Myocyte (in vitro differentiated cells): ENCODE measurements at regions not wholly inside any gene's neighbourhood (a gene's known extent, or its start where the extent isn't known, plus 50 kb on each side); places are given as distances from the start of the nearest gene placed in this dataset.
"Not testable (repeated sequence)": the region's sequence is repeated elsewhere in the genome, so short reads cannot be mapped to it uniquely, and the experiment has no call there.

Source experiments
- DNase-seq: peaks from one replicate; pipeline ENCODE4 v3.0.0-alpha.2; 2012; ENCODE audit warnings: low read depth

- DNase-seq = no peak
Measured at GRCh38 chr6:22134308-22134707, 162.5 kb downstream of the PRL start.

GRCh38 chr6:22135395-22135794 lies 161.4 kb downstream of the PRL start:
- no peak for DNase-seq

DNA sequence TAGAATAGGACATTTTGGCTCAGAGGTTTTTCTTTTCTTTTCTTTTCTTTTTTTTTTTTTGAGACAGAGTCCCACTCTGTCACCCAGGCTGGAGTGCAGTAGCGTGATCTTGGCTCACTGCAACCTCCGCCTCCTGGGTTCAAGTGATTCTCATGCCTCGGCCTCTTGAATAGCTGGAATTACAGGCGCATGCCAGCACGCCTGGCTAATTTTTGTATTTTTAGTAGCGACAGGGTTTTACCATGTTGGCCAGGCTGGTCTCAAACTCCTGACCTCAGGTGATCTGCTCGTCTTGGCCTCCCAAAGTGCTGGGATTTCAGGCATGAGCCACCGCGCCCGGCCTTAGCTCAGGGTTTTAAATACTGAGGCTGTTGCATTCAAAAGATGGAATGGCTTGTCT lies 156.1 kb downstream of the PRL start:
- DNase-seq = not testable (repeated sequence)

DNA sequence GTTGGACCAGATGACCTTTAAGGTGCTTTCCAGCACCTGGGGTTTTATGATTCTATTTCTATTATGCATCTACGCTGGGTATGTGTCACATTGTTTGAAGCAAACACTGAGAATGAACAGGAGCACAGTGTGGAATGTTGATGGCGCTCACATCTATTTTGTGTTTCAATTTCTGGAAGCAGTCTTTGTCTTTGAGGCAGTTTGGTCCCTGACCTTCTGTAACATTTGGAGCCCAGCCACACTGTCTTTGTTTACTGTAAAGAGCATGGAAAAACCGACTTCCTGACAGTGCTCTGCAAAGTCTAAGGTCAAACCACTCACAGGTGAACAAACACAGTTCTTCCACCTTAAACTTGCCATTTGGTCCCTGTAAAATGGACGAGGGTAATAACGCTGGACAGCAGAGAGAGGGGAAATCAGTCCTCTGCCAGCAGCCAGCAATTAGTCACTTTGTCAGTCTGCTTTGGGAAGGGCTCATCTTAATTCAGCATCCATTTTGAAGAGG lies 155.5 kb downstream of the PRL start:
- peak; percentile 7 for DNase-seq

DNA sequence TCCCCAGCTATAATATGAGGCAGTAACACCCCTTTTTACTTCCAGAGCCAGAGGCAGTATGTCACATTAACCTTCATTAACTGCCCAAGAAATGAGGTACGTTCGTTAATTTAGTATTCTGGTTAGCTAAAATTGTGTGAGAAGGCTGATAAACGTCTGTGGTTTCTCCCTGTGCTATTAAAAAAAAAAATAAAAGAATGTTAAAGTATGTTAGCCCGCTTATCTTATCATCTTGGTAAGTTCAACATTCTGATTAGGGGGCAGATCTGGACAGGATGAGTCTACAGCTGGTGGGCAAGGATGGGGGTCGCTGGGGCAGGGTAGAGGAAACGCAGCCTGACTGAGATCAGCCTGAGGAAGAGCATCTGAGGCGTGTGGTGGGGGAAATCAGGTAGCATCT lies 154.0 kb downstream of the PRL start:
- no peak for DNase-seq

DNA sequence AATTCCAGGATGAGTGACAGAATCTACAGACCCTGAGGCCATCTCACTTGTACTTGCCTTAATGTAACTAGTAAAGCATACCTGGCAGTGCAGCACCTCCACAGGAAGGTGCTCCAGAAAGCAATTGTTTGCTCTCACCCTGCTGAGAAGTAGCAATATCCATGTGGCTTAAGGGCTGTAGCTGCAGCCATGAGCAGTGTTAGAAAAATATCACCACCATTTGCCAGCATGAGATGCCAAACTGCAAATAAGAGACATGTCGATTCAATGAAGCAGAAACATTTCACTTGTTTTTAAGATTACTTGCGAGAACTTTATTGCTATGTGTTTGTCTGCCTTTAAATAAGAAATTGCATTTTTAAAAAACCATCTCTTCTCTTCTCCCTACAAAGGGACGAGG lies 151.5 kb downstream of the PRL start:
- no peak for DNase-seq

DNA sequence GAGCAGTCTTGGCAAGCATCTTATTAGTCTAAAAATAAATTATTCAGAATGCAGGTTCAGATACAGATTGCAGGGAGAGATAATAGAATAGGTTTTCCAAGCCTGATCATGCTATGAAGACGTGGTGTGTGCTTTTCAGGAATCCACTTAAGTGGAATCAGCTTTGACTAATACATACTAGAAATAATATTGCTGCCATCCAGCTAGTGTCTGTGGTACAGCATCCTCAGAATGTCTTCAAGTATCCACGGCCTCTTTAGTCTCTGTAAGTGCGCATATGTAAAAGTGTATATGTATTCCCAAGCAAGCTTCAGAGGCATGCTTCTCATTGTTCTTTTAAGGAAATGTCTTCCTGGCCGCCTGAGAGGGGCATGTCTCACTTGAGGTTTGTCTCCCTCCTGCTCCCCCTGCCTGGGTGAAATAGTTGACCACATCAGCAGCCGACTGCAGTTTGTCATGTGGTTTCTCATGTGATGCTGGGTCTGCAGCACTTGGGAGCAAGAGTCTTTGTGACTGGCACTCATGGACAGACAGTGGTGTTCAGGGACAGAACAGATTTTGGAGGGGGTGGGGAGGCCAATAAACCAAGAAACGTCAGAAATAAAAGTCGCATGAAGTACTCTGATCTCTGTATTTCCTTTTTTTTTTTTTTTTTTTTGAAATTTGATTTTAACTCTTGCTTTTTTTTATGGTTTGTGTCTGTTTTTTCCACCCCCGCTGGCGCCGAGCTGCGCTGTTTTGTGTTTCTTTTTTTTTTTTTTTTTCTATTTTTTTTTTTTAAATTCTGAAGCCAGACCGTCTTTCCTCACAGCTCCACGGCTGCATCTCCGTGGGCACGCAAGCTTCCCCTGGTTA lies 150.8 kb downstream of the PRL start:
- peak; percentile 93 for DNase-seq

DNA sequence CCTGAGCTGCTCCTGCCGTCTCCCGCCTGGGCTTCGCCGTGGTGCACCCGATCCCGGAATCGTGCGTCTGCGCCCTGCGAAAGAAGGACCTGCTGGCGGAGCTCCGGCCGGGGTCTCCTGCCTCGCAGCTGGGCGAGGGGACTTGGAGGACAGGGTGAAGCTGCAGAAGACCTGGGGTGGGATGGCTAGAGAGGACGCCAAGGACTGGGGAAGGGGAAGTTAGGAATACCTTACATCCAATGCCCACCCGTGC lies 150.2 kb downstream of the PRL start:
- DNase-seq = peak; percentile 39

DNA sequence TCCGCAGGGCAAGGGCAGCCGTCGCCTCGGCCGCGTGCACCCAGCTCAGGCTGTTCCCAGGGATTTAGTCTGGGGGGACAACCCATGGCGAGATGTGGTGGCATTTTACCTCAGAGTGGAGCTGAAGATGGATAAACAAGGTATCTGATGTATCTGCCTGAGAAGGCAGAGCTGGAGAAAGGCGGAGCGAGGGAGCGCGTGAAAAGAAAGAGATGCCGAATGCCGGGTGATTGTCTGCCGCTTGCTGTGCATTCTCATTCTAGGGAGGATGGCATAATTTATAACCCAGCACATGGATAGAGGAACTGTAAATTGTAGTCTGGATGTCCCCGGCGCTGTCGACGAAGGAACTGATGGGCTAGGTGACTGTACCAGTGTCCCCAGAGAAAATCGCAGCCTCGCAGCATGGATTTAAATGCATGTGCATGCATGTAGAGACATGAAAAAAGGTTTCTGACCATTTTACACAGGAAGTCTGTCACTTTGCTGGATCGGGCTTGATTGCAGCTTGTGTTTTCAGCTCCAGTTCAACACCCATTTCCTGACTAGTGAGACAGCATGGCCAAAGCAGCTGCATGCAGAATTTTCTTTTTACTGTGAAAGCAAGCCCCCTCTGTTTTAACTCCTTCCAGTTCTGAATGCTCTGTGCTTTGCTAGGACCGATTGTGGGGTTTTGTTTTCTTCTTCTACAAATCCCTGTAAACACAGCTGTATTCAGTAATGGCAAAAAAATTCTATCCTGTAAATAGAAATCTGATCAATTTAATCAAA lies 149.7 kb downstream of the PRL start:
- DNase-seq = peak; percentile 53

GRCh38 chr6:22147921-22148776 lies 148.7 kb downstream of the PRL start:
- DNase-seq = peak; percentile 97

GRCh38 chr6:22149096-22149495 lies 147.7 kb downstream of the PRL start:
- peak; percentile 70 for DNase-seq

DNA sequence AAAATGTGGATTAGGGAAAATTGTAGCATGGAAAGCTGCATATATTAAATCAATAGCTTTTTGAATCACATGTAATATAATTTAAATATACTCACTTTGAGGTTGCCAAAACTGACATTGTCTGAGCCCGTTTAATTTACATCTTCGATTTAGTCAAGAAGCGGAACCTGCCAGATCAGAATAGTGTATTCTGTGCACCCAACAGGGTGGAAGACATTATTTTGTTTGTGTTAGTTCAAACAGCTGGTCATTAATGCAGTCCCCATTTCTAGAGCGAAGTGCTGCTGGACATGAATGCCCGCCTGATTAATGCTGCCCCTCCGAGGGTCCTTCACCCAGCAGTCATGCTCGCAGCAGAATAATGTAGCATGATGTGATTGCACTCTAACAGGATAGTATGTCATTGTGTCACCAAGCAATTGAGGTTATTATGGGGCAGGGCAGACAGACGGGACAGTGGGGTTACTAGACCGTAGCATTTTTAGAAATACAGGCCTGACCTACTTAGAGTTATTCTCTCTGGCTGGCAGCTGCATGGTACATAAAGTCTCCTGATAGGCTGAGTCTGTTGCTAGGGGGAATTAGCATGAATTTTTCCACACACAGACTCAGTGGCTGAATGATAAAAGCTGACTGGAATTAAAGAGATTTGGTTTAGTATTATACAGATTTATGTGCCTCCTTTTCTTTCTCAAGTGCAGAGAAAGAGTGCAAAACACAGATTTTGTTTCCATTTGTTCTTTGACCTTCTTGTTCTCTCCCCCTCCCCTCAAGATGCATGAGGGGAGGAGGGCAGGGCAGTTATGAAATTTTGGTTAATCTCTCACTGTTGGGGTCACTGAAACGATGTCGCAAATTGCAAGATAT lies 147.1 kb downstream of the PRL start:
- peak; percentile 85 for DNase-seq

- DNase-seq = no peak
Measured at GRCh38 chr6:22150368-22151035, 146.3 kb downstream of the PRL start.

- no peak for DNase-seq
Measured at GRCh38 chr6:22151892-22152291, 144.9 kb downstream of the PRL start.

DNA sequence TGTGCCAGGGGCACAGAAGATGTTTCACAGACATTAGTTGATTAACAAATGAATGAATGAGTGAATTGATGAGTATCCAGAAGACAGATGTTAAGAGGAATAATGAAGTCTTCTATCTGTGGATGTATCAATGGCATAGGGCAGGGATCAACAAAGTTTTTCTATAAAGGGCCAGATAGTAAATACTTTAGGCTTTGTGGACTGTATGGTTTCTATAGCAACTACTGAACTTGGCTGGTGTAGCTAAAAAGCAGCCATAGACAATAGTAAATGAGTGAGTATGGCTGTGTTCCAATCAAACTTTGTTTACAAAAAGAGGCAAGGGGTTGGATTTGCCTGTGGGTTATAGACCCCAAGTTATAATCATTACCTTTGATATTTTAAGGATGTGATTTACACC lies 144.0 kb downstream of the PRL start:
- no peak for DNase-seq

DNA sequence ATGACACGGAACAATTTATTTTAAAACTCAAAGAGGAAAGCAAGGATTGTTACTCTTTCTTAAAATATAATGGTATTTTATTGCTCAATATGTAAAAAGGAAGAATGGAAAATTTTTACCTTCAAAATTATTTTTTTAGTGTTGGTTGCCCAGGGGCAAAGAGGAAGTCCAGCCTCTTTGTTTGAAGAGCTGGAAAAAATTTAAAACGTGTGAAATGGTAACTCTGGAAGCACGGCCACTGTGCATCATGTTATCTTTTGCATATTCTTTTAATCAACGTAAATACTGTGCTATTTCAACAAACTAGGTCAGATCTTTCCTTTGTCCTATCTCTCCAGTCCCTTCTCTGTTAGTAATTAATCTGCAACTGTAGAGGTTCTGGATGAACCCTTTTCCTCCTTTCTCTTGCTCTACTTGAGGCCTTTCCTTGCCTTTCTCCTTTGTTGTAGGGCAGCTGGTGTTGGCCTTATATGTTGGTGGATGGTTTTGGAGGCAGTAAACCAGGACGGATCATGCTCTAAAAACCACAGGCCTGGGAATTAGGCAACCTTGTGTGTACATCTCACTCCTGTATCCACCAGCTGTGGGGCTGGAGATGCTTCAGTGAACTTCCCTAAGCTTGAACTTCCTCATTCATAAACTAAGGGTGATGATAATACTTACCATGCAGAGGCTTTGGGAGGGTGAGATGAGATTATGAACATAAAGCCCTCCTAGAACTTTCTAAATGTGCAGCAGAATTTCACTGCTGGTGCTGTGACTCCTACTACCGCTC lies 143.3 kb downstream of the PRL start:
- DNase-seq = peak; percentile 21

GRCh38 chr6:22155551-22155950 lies 141.3 kb downstream of the PRL start:
- no peak for DNase-seq

DNA sequence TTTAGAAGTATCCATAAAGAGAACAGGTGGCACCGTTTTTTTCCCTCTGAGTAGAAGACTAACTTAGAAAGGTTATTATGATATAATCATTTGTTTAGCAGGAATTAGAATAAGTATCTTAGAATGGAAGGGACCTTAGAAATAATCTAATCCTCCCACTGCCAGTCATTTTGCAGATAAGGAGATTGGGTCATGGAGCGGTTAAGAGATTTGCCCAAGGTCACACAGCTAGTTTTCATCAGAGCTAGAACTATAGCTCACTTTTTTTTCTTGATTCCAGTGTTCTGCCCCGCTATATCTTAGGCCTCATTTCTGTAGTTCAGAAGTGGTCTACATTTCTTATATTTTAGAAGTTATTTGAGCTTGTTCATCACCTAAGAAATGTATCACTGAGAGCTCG lies 139.6 kb downstream of the PRL start:
- DNase-seq = no peak

GRCh38 chr6:22164236-22164635 lies 132.6 kb downstream of the PRL start:
- DNase-seq = no peak
